HEK293 (cell line): ENCODE measurements at regions not wholly inside any gene's neighbourhood (a gene's known extent, or its start where the extent isn't known, plus 50 kb on each side); places are given as distances from the start of the nearest gene placed in this dataset.
"Not testable (repeated sequence)": the region's sequence is repeated elsewhere in the genome, so short reads cannot be mapped to it uniquely, and the experiment has no call there.

Experiments used
- CTCF ChIA-PET: fragments of 350-600 bp; formaldehyde crosslinking; extraction: SDS; loops from one replicate; lab custom pipeline; 2021; ENCODE audit warnings: antibody characterized with exemption; lab: Yijun Ruan, JAX
- POLR2A ChIA-PET: fragments of 300-600 bp; formaldehyde crosslinking; extraction: SDS; loops from one replicate; lab custom pipeline; 2020; ENCODE audit warnings: antibody characterized with exemption, inconsistent platforms; lab: Yijun Ruan, JAX
- H3K27ac ChIP-seq: fragments of 200-500 bp; sonication (Bioruptor generic); 2 replicates; pipeline ENCODE4 v1.5.1; 2014; ENCODE audit warnings: low read depth, low read length, control low read depth, inconsistent platforms; ENCODE audit errors: extremely low read depth
- H3K36me3 ChIP-seq, 2 experiments: fragments of 200-500 bp in 1 of 2; sonication (Bioruptor generic) in 1 of 2; 1 replicate in 1 of 2; 2 replicates in 1 of 2; pipeline ENCODE4 v1.5.1; 2014 to 2017; ENCODE audit warnings: inconsistent platforms in 2 of 2, low read length in 2 of 2; ENCODE audit not compliant: control insufficient read depth in 2 of 2, insufficient read depth in 1 of 2
- H3K4me1 ChIP-seq: fragments of 200-500 bp; sonication (Bioruptor generic); 2 replicates; pipeline ENCODE4 v1.5.1; 2014; ENCODE audit warnings: mild to moderate bottlenecking, low read length, inconsistent platforms; ENCODE audit not compliant: control insufficient read depth, insufficient read depth
- H3K4me3 ChIP-seq: 2 replicates; pipeline ENCODE4 v1.5.1; 2011; ENCODE audit warnings: low read depth, mild to moderate bottlenecking, control low read depth, low read length, moderate library complexity
- H3K9me3 ChIP-seq: fragments of 200-500 bp; sonication (Bioruptor generic); 2 replicates; pipeline ENCODE4 v1.5.1; 2014; ENCODE audit warnings: low read depth, low read length, inconsistent platforms; ENCODE audit not compliant: control insufficient read depth, insufficient read depth
- ATF2 ChIP-seq: fragments of 450-650 bp; formaldehyde crosslinking; IDR thresholded peaks from 2 replicates; pipeline ENCODE4 v1.5.1; 2016; ENCODE audit warnings: missing biosample characterization, missing genetic modification characterization, low read depth
- CTCF ChIP-seq: fragments of 450-650 bp; formaldehyde crosslinking; IDR thresholded peaks from 2 replicates; pipeline ENCODE4 v1.5.1; 2016; ENCODE audit warnings: missing biosample characterization, missing genetic modification characterization
- KLF1 ChIP-seq: fragments of 450-650 bp; formaldehyde crosslinking; IDR thresholded peaks from 2 replicates; pipeline ENCODE4 v1.5.1; 2016; ENCODE audit warnings: missing biosample characterization, missing genetic modification characterization
- PRDM6 ChIP-seq: fragments of 450-650 bp; formaldehyde crosslinking; IDR thresholded peaks from 2 replicates; pipeline ENCODE4 v1.5.1; 2017; ENCODE audit warnings: missing biosample characterization, missing genetic modification characterization
- TSHZ1 ChIP-seq: fragments of 450-650 bp; formaldehyde crosslinking; IDR thresholded peaks from 2 replicates; pipeline ENCODE4 v1.5.1; 2016; ENCODE audit warnings: missing biosample characterization, missing genetic modification characterization, borderline replicate concordance
- ZBTB1 ChIP-seq: fragments of 450-650 bp; formaldehyde crosslinking; IDR thresholded peaks from 2 replicates; pipeline ENCODE4 v1.5.1; 2016; ENCODE audit warnings: missing biosample characterization, missing genetic modification characterization
- ZBTB17 ChIP-seq: fragments of 450-650 bp; formaldehyde crosslinking; IDR thresholded peaks from 2 replicates; pipeline ENCODE4 v1.5.1; 2016; ENCODE audit warnings: missing biosample characterization, missing genetic modification characterization
- ZFP3 ChIP-seq: fragments of 450-650 bp; formaldehyde crosslinking; IDR thresholded peaks from 2 replicates; pipeline ENCODE4 v1.5.1; 2016; ENCODE audit warnings: low read depth, missing biosample characterization, missing genetic modification characterization
- ZNF114 ChIP-seq: fragments of 450-650 bp; formaldehyde crosslinking; IDR thresholded peaks from 2 replicates; pipeline ENCODE4 v1.5.0; 2017; ENCODE audit warnings: missing biosample characterization, missing genetic modification characterization
- ZNF18 ChIP-seq: fragments of 450-650 bp; formaldehyde crosslinking; IDR thresholded peaks from 2 replicates; pipeline ENCODE4 v1.5.1; 2016; ENCODE audit warnings: missing biosample characterization, missing genetic modification characterization
- ZNF341 ChIP-seq: fragments of 450-650 bp; formaldehyde crosslinking; IDR thresholded peaks from 2 replicates; pipeline ENCODE4; 2016; ENCODE audit warnings: low read depth, missing biosample characterization, missing genetic modification characterization
- ZNF426 ChIP-seq: fragments of 450-650 bp; formaldehyde crosslinking; IDR thresholded peaks from 2 replicates; pipeline ENCODE4 v1.5.1; 2017; ENCODE audit warnings: missing biosample characterization, missing genetic modification characterization, mild to moderate bottlenecking, inconsistent platforms, moderate library complexity
- ZNF521 ChIP-seq: fragments of 450-650 bp; formaldehyde crosslinking; IDR thresholded peaks from 2 replicates; pipeline ENCODE4 v1.5.1; 2017; ENCODE audit warnings: missing biosample characterization, mild to moderate bottlenecking, missing genetic modification characterization
- TF ChIP-seq, protein P1 (sequence below): fragments of 450-650 bp; formaldehyde crosslinking; IDR thresholded peaks from 2 replicates; pipeline ENCODE4 v1.5.1; 2017; ENCODE audit warnings: missing biosample characterization, mild to moderate bottlenecking, missing genetic modification characterization, moderate library complexity

DNA sequence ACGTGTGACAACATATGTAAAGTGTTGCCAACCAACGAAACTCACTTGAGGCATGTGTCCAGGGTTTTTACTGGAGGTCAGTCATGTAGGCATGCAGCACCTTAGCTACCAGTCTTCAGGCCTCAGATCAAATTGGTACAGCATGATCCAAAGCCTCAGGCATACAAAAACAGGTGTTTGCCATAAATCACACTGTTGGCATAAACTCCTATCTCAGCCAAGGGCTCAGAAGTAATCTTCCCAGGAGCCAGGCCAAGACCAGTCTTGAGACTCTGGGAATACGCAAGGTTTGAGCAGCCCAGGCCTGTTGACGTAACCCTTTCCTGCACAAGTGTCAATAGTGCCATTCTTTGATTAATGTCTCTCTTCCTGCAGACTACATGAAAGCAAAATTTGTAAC, 163.5 kb downstream of the PRL start (continued):
- TF ChIP-seq TSHZ1 (tag by site-specific recombination) (no peak), ZNF18 (tag by site-specific recombination) (no peak), ZNF341 (no peak), CTCF (tag by site-specific recombination) (no peak), KLF1 (tag by site-specific recombination) (no peak)

DNA sequence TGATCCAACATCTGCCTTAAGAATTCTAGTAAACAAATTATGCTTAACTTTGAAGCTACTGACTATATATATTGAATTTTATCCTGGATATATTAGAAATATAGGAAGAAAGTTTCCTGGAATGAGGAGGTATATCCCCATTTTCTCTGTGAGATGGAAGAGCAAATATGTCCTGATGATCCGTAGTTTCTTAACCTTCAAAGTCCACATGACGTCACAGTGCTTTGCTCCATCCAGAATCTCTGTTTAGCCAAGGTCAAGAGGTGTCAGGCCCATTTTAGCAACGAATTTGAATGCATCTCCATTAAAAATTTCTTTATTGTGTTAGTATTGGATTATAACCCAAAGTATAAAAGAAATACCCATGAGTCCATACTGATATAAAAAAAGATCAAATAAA, 162.5 kb downstream of the PRL start:
- H3K4me1 ChIP-seq, result no peaks in the 10 kb centered on the region
- ChIA-PET POLR2A (no interaction called here), CTCF (no interaction called here)
- H3K27ac ChIP-seq, result no peak overlapping the region
- H3K4me3 ChIP-seq, result no peak overlapping the region
- no peaks in the 10 kb centered on the region for H3K9me3 ChIP-seq
- TF ChIP-seq ZFP3 (tag by site-specific recombination) (no peak), ZNF521 (tag by site-specific recombination) (no peak), ZNF426 (tag by site-specific recombination) (no peak), ZNF114 (tag by site-specific recombination) (no peak), ZBTB1 (tag by site-specific recombination) (no peak), PRDM6 (tag by site-specific recombination) (no peak), ZBTB17 (no peak)
- TF ChIP-seq, protein P1, sequence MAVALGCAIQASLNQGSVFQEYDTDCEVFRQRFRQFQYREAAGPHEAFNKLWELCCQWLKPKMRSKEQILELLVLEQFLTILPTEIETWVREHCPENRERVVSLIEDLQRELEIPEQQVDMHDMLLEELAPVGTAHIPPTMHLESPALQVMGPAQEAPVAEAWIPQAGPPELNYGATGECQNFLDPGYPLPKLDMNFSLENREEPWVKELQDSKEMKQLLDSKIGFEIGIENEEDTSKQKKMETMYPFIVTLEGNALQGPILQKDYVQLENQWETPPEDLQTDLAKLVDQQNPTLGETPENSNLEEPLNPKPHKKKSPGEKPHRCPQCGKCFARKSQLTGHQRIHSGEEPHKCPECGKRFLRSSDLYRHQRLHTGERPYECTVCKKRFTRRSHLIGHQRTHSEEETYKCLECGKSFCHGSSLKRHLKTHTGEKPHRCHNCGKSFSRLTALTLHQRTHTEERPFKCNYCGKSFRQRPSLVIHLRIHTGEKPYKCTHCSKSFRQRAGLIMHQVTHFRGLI (tag by site-specific recombination), result no peak
- H3K36me3 ChIP-seq, result no peaks in the 10 kb centered on the region

GRCh38 chr6:22135395-22135794, 161.4 kb downstream of the PRL start:
- H3K9me3 ChIP-seq, result no peaks in the 10 kb centered on the region
- H3K4me3 ChIP-seq, result no peak overlapping the region
- no peaks in the 10 kb centered on the region for H3K4me1 ChIP-seq
- POLR2A ChIA-PET, result no interaction called here
- CTCF ChIA-PET, result no interaction called here
- no peak overlapping the region for H3K27ac ChIP-seq
- H3K36me3 ChIP-seq, result no peaks in the 10 kb centered on the region
- TF ChIP-seq ATF2 (peak; percentile 63; the same call in 1 of the 2 replicates), ZNF114 (tag by site-specific recombination) (no peak)

DNA sequence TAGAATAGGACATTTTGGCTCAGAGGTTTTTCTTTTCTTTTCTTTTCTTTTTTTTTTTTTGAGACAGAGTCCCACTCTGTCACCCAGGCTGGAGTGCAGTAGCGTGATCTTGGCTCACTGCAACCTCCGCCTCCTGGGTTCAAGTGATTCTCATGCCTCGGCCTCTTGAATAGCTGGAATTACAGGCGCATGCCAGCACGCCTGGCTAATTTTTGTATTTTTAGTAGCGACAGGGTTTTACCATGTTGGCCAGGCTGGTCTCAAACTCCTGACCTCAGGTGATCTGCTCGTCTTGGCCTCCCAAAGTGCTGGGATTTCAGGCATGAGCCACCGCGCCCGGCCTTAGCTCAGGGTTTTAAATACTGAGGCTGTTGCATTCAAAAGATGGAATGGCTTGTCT, 156.1 kb downstream of the PRL start:
- POLR2A ChIA-PET, result interaction anchor here (0.7 to 1.3 kb wide), 2 partner anchors 184 to 547 kb away, joined by 3 to 4 read pairs; partner anchors contain the start of gene SOX4
- H3K36me3 ChIP-seq, H3K27ac ChIP-seq, H3K4me3 ChIP-seq, H3K9me3 ChIP-seq, CTCF ChIA-PET, H3K4me1 ChIP-seq: not testable (repeated sequence)
